DMS 273 (cell line): ENCODE measurements at regions not wholly inside any gene's neighbourhood (a gene's known extent, or its start where the extent isn't known, plus 50 kb on each side); places are given as distances from the start of the nearest gene placed in this dataset.

Experiments
- DNase-seq: peaks from one replicate; lab custom pipeline; 2025; ENCODE audit not compliant: unreplicated experiment; lab: John Stamatoyannopoulos, UW

GRCh38 chr14:71525663-71526221 is 406.5 kb upstream of the RGS6 start:
- DNase-seq, result peak; percentile 53

GRCh38 chr14:71526388-71526787 is 405.8 kb upstream of the RGS6 start:
- no peak for DNase-seq

- no peak for DNase-seq
Observed at GRCh38 chr14:71527838-71528237, 404.4 kb upstream of the RGS6 start.

- DNase-seq, result no peak
Observed at GRCh38 chr14:71529848-71530247, 402.4 kb upstream of the RGS6 start.

GRCh38 chr14:71532344-71532743 is 399.9 kb upstream of the RGS6 start:
- no peak for DNase-seq

GRCh38 chr14:71532790-71533189 is 399.4 kb upstream of the RGS6 start:
- DNase-seq, result peak; percentile 47

- DNase-seq, result peak; percentile 24
Observed at GRCh38 chr14:71533390-71533789, 398.8 kb upstream of the RGS6 start.

GRCh38 chr14:71533800-71534199 is 398.4 kb upstream of the RGS6 start:
- no peak for DNase-seq

- peak; percentile 48 for DNase-seq
Observed at GRCh38 chr14:71534506-71534905, 397.7 kb upstream of the RGS6 start.

GRCh38 chr14:71536015-71536740 is 396.1 kb upstream of the RGS6 start:
- no peak for DNase-seq

GRCh38 chr14:71536927-71537772 is 395.1 kb upstream of the RGS6 start:
- no peak for DNase-seq

GRCh38 chr14:71538288-71538687 is 393.9 kb upstream of the RGS6 start:
- DNase-seq, result peak; percentile 17

GRCh38 chr14:71538938-71539649 is 393.1 kb upstream of the RGS6 start:
- DNase-seq, result no peak

GRCh38 chr14:71539650-71540285 is 392.5 kb upstream of the RGS6 start:
- DNase-seq, result no peak

GRCh38 chr14:71541271-71541670 is 391.0 kb upstream of the RGS6 start:
- peak; percentile 11 for DNase-seq

- DNase-seq, result no peak
Observed at GRCh38 chr14:71541973-71542690, 390.1 kb upstream of the RGS6 start.

- DNase-seq, result peak; percentile 18
Observed at GRCh38 chr14:71549421-71550050, 382.7 kb upstream of the RGS6 start.

GRCh38 chr14:71550367-71550766 is 381.9 kb upstream of the RGS6 start:
- DNase-seq, result no peak

GRCh38 chr14:71551291-71551950 is 380.8 kb upstream of the RGS6 start:
- DNase-seq, result peak; percentile 38
